NCI-H345 treated with DMSO at 0.1 percent for 48 hours (cell line): ENCODE measurements at regions not wholly inside any gene's neighbourhood (a gene's known extent, or its start where the extent isn't known, plus 50 kb on each side); places are given as distances from the start of the nearest gene placed in this dataset.

Experiments used
- DNase-seq: peaks from one replicate; lab custom pipeline; 2025; ENCODE audit not compliant: unreplicated experiment; lab: John Stamatoyannopoulos, UW

- DNase-seq, result no peak
Observed at GRCh38 chr20:7691647-7692269, 248.5 kb downstream of the HAO1 start.

DNA sequence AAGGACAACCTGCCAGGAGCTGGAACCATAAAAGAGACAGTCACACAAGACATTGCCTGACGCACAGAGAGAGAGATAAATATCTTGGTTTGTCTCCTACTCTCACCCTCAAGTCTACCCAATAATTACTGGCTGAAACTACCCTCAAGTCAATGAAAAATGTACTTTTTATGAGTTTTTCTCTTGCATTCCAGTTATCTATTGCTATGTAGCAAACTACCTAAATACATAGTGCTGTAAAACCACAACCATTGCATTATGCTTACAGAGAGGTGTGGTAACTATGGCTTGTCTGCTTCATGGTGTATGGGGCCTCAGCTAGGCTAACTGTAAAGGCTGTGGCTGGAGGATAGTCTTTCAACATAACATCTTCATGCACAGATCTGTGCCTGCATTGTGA lies 247.8 kb downstream of the HAO1 start:
- DNase-seq, result no peak

DNA sequence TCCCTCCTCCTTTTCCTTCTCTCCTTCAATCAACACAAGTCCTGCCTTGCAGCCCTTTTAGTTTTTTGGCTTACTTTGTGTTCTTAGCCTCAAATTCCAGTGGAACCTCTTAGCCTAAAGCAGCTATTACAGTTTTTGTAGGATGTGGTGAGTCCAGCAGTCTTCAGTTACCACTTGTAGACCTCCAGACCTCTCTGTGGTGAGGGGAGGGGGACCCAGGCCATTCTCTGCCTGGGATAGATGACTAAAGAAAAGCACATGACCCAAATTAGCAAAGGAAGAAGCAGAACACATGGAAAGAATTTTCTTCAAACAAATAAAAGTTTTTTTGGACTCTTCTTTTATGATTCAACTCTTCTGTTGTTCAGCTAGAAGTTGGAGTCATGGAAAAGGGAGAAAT lies 246.5 kb downstream of the HAO1 start:
- DNase-seq, result no peak

GRCh38 chr20:7695051-7695495 lies 245.2 kb downstream of the HAO1 start:
- no peak for DNase-seq

GRCh38 chr20:7695635-7696034 lies 244.6 kb downstream of the HAO1 start:
- no peak for DNase-seq

- no peak for DNase-seq
Observed at GRCh38 chr20:7696311-7696710, 243.9 kb downstream of the HAO1 start.

DNA sequence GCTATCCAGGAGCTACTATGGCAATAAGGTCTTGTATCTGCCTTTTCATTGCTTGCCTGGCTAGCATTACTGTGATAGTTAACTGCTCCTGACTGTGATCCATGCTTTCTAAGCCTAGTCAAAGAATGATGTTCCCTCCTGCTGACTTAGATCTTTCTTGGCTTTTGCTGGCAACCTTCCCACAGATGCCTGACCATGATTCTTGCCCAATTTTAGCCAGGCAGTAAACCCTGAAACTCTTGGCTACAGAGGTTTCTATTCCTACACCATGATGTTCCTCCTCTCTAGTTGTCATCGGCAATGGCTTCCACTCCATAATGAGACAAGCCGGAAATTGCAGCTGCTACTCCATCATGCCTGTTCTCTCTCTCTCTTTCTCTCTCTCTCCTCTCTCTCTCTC lies 238.1 kb downstream of the HAO1 start:
- DNase-seq, result peak; percentile 19

DNA sequence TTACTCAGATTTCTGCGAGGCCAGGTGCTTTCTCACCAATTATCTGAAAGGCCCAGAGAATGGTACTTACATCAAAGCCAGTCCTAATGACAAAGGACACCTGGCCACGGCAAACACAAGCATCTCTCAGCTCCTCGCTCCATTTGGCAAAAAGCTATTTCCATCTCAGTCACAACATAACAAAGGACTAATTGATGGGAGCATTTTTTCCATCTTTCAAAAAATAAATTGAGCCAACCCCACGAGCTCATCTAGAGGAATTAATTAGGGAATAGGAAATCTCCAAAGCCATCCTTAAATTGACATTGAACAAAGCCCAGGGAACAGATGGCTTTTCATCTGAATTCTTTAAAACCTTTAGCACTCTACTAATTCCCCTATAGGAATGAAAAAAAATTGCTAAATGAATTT lies 236.7 kb downstream of the HAO1 start:
- DNase-seq, result peak; percentile 96

DNA sequence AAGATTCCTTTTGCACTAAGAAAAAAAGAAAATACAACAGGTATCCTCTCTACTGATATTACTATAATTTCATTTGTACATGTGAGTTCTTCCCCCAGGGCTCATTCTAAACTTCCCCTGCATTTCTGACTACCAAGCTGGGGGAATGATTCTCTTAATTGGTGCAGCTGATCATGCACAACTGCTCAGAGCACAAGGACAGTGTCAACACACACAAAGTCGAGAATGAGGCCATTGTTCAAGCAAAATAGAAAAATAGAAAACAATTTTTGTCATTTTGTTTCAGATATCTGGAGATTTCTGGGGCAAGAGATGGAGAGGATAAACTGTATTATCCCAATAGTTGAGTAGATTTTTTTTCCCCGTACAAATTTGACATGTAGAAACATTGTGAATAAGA lies 236.3 kb downstream of the HAO1 start:
- DNase-seq, result peak; percentile 68

DNA sequence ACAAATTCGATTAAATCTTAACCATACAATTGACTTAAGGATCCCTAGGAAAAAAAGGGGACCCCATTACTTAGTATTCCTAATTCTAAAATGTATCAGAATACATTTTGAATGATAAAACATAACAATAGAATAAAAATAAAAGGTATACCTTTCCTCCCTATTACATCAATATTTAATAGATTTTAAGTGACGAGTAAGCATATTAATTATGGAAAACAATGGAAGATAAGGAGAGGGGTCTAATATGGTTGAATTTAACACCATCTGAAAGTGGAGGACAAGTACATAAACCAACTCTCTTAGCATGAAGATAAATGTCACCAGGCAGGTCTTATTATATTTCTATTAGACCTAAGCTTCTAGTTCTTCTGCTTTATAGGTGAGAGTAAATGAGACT lies 232.1 kb downstream of the HAO1 start:
- no peak for DNase-seq

- no peak for DNase-seq
Observed at GRCh38 chr20:7708782-7709181, 231.5 kb downstream of the HAO1 start.

- no peak for DNase-seq
Observed at GRCh38 chr20:7710440-7710839, 229.8 kb downstream of the HAO1 start.

GRCh38 chr20:7712661-7713060 lies 227.6 kb downstream of the HAO1 start:
- DNase-seq, result no peak

- DNase-seq, result no peak
Observed at GRCh38 chr20:7714549-7714948, 225.7 kb downstream of the HAO1 start.

- DNase-seq, result no peak
Observed at GRCh38 chr20:7716286-7716972, 223.8 kb downstream of the HAO1 start.

- DNase-seq, result no peak
Observed at GRCh38 chr20:7722564-7722963, 217.7 kb downstream of the HAO1 start.

DNA sequence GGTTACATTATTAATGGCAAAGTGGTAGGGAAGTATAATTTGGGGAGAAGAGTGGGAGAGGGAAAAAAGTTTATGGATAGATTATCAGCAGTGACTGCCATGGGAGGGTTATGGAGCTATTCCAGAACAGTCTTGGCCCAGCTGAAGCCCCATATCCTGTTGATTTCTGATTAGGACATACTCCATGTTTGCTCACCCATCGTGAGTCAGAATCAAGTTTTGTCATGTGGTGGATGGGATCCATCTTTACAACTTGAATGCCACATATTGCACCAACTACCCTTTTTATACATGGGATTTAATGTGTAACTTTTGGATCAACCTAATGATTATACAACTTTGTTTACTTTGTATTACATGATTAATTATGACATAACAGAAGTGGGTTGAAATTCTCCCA lies 217.0 kb downstream of the HAO1 start:
- no peak for DNase-seq

GRCh38 chr20:7728338-7728737 lies 211.9 kb downstream of the HAO1 start:
- DNase-seq, result no peak

GRCh38 chr20:7734216-7734615 lies 206.0 kb downstream of the HAO1 start:
- DNase-seq, result no peak

DNA sequence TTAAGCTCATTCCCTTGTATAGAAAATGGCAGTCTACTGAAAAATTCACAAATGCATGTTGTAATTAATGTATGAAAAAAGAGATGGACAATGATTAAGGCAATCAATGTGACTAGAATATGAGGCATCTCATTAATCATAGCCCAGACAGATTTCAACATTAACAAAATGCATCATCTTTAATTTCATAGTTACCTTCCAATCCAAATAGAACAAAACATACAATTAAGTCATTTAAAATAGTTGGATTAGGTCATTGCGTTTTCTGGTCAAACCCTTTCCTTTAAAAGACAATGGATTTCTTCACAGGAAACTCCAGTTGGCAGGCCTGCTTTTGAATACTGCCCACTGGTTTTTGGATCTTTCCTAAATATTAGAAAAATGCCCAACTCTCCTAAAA lies 203.9 kb downstream of the HAO1 start:
- DNase-seq, result no peak

- DNase-seq, result no peak
Observed at GRCh38 chr20:7741866-7742265, 198.4 kb downstream of the HAO1 start.

- DNase-seq, result no peak
Observed at GRCh38 chr20:7742479-7742878, 197.8 kb downstream of the HAO1 start.

GRCh38 chr20:7744411-7744810 lies 195.8 kb downstream of the HAO1 start:
- DNase-seq, result no peak
